K562 (cell line): ENCODE measurements at regions not wholly inside any gene's neighbourhood (a gene's known extent, or its start where the extent isn't known, plus 50 kb on each side); places are given as distances from the start of the nearest gene placed in this dataset.

Experiments
- CBX3 ChIP-seq, 2 experiments: IDR thresholded peaks; 1 replicate in 1 of 2; 2 replicates in 1 of 2; pipeline ENCODE4 v1.6.1; 2012; ENCODE audit warnings: inconsistent platforms in 2 of 2, low read length in 2 of 2, borderline replicate concordance in 1 of 2, control low read depth in 1 of 2
- CEBPB ChIP-seq: fragments of 450-650 bp; IDR thresholded peaks from 2 replicates; pipeline ENCODE4 v1.6.1; 2016; ENCODE audit warnings: missing genetic modification characterization, missing compliant biosample characterization
- CEBPG ChIP-seq, 3 experiments: fragments of 200-800 bp in 1 of 3; sonication (Bioruptor generic) in 1 of 3; sonication (generic) in 1 of 3; formaldehyde crosslinking in 1 of 3; IDR thresholded peaks in 2 of 3; conservative IDR thresholded peaks in 1 of 3; 2 replicates each; pipeline versions ENCODE4 v1.6.1 to v1.8.0; 2016 to 2022; ENCODE audit warnings: missing compliant biosample characterization in 2 of 3, missing genetic modification characterization in 2 of 3, mild to moderate bottlenecking in 1 of 3, missing genetic modification reagents in 1 of 3
- FOXA3 ChIP-seq, 2 experiments: fragments of 450-650 bp in 1 of 2; sonication (generic) in 1 of 2; formaldehyde crosslinking; IDR thresholded peaks in 1 of 2; conservative IDR thresholded peaks in 1 of 2; 2 replicates each; pipeline versions ENCODE4 v1.4.0 to v1.8.0; 2020 to 2022; ENCODE audit warnings: mild to moderate bottlenecking in 2 of 2, missing genetic modification reagents in 1 of 2
- HDAC6 ChIP-seq: IDR thresholded peaks from 2 replicates; pipeline ENCODE4 v1.6.1; 2012; ENCODE audit warnings: low read depth, mild to moderate bottlenecking, control low read depth, inconsistent platforms, low read length, moderate library complexity
- MEIS2 ChIP-seq: fragments of 450-650 bp; IDR thresholded peaks from 2 replicates; pipeline ENCODE4 v1.6.1; 2014; ENCODE audit warnings: mild to moderate bottlenecking; ENCODE audit not compliant: partially characterized antibody
- PHF8 ChIP-seq: fragments of 200-600 bp; sonication (generic); IDR thresholded peaks from 2 replicates; pipeline ENCODE4 v1.6.1; 2012; ENCODE audit warnings: mixed run types, mild to moderate bottlenecking, inconsistent platforms, low read length, moderate library complexity, borderline replicate concordance
- SMARCA4 ChIP-seq: fragments of 450-650 bp; IDR thresholded peaks from 2 replicates; pipeline ENCODE4 v1.6.1; 2016
- ZEB2 ChIP-seq: fragments of 450-650 bp; IDR thresholded peaks from 2 replicates; pipeline ENCODE4 v1.6.1; 2016
- ZNF511 ChIP-seq: sonication (generic); formaldehyde crosslinking; IDR thresholded peaks from 2 replicates; pipeline ENCODE4 v1.8.0; 2022; ENCODE audit warnings: mild to moderate bottlenecking, missing genetic modification reagents
- ZNF696 ChIP-seq: fragments of 250-450 bp; sonication (Bioruptor Pico); conservative IDR thresholded peaks from 2 replicates; pipeline ENCODE4 v1.4.0; 2020; ENCODE audit warnings: mild to moderate bottlenecking, moderate library complexity
- ZNF740 ChIP-seq, 3 experiments: fragments of 200-800 bp in 1 of 3; sonication (Bioruptor generic) in 1 of 3; sonication (generic) in 1 of 3; formaldehyde crosslinking in 1 of 3; IDR thresholded peaks; 2 replicates each; pipeline versions ENCODE4 v1.6.1 to v1.8.0; 2016 to 2022; ENCODE audit warnings: mild to moderate bottlenecking in 2 of 3, missing compliant biosample characterization in 2 of 3, missing genetic modification characterization in 2 of 3, missing genetic modification reagents in 1 of 3
- TF ChIP-seq, protein P1 (sequence below): fragments of 450-650 bp; IDR thresholded peaks from 2 replicates; pipeline ENCODE4 v1.6.1; 2017; ENCODE audit warnings: antibody characterized with exemption, mild to moderate bottlenecking
- TF ChIP-seq, protein P2 (sequence below): sonication (generic); formaldehyde crosslinking; IDR thresholded peaks from 2 replicates; pipeline ENCODE4 v1.8.0; 2022; ENCODE audit warnings: mild to moderate bottlenecking, low read depth, missing genetic modification reagents
- TF ChIP-seq, protein P3 (sequence below), 2 experiments: fragments of 250-450 bp in 1 of 2; fragments of 450-650 bp in 1 of 2; sonication (Bioruptor Pico) in 1 of 2; IDR thresholded peaks; 2 replicates each; pipeline versions ENCODE4 v1.6.1 to v1.8.0; 2016 to 2021; ENCODE audit warnings: mild to moderate bottlenecking in 2 of 2, moderate library complexity in 2 of 2, missing compliant biosample characterization in 1 of 2, missing genetic modification characterization in 1 of 2
- TF ChIP-seq, protein P4 (sequence below), 2 experiments: fragments of 450-650 bp; IDR thresholded peaks; 2 replicates each; pipeline ENCODE4 v1.6.1; 2016

- TF ChIP-seq, protein P1, sequence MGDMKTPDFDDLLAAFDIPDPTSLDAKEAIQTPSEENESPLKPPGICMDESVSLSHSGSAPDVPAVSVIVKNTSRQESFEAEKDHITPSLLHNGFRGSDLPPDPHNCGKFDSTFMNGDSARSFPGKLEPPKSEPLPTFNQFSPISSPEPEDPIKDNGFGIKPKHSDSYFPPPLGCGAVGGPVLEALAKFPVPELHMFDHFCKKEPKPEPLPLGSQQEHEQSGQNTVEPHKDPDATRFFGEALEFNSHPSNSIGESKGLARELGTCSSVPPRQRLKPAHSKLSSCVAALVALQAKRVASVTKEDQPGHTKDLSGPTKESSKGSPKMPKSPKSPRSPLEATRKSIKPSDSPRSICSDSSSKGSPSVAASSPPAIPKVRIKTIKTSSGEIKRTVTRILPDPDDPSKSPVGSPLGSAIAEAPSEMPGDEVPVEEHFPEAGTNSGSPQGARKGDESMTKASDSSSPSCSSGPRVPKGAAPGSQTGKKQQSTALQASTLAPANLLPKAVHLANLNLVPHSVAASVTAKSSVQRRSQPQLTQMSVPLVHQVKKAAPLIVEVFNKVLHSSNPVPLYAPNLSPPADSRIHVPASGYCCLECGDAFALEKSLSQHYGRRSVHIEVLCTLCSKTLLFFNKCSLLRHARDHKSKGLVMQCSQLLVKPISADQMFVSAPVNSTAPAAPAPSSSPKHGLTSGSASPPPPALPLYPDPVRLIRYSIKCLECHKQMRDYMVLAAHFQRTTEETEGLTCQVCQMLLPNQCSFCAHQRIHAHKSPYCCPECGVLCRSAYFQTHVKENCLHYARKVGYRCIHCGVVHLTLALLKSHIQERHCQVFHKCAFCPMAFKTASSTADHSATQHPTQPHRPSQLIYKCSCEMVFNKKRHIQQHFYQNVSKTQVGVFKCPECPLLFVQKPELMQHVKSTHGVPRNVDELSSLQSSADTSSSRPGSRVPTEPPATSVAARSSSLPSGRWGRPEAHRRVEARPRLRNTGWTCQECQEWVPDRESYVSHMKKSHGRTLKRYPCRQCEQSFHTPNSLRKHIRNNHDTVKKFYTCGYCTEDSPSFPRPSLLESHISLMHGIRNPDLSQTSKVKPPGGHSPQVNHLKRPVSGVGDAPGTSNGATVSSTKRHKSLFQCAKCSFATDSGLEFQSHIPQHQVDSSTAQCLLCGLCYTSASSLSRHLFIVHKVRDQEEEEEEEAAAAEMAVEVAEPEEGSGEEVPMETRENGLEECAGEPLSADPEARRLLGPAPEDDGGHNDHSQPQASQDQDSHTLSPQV: no peak
- TF ChIP-seq HDAC6 (no peak), ZNF696 (CRISPR knock-in tag) (no peak), ZEB2 (peak; percentile 78), SMARCA4 (peak; percentile 46; the same call in 1 of the 2 replicates), CEBPG (CRISPR knock-in tag; IDR thresholded peaks at IDR 0.05) (no peak), CEBPG (tag; conservative IDR thresholded peaks at IDR 0.05 in 1 of 2, IDR thresholded peaks at IDR 0.05 in 1 of 2) (peak in 1 of 2 experiments; percentile 57; a peak in 1 of 4 replicates), PHF8 (no peak), CEBPB (0 out of 2 replicates have a peak, but pooled peaks have one; percentile 14), CBX3 (IDR thresholded peaks at IDR 0.05; ENCODE audit: borderline replicate concordance in 1 of 2, low read length in 2 of 2) (no peak), FOXA3 (CRISPR knock-in tag; conservative IDR thresholded peaks at IDR 0.05 in 1 of 2, IDR thresholded peaks at IDR 0.05 in 1 of 2) (peak in 1 of 2 experiments; percentile 67; a peak in 2 of 4 replicates), ZNF740 (CRISPR knock-in tag; IDR thresholded peaks at IDR 0.05) (no peak), ZNF740 (tag; IDR thresholded peaks at IDR 0.05) (0 out of 4 replicates have a peak, but pooled peaks of 1 of the 2 experiments have one; percentile 10), ZNF511 (CRISPR knock-in tag) (no peak), MEIS2 (no peak)
- TF ChIP-seq, protein P2, sequence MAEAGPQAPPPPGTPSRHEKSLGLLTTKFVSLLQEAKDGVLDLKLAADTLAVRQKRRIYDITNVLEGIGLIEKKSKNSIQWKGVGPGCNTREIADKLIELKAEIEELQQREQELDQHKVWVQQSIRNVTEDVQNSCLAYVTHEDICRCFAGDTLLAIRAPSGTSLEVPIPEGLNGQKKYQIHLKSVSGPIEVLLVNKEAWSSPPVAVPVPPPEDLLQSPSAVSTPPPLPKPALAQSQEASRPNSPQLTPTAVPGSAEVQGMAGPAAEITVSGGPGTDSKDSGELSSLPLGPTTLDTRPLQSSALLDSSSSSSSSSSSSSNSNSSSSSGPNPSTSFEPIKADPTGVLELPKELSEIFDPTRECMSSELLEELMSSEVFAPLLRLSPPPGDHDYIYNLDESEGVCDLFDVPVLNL: no peak
- TF ChIP-seq, protein P3, sequence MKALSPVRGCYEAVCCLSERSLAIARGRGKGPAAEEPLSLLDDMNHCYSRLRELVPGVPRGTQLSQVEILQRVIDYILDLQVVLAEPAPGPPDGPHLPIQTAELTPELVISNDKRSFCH (CRISPR knock-in tag; IDR thresholded peaks at IDR 0.05): no peak
- TF ChIP-seq, protein P3 (tag; IDR thresholded peaks at IDR 0.05): no peak
- TF ChIP-seq, protein P4, sequence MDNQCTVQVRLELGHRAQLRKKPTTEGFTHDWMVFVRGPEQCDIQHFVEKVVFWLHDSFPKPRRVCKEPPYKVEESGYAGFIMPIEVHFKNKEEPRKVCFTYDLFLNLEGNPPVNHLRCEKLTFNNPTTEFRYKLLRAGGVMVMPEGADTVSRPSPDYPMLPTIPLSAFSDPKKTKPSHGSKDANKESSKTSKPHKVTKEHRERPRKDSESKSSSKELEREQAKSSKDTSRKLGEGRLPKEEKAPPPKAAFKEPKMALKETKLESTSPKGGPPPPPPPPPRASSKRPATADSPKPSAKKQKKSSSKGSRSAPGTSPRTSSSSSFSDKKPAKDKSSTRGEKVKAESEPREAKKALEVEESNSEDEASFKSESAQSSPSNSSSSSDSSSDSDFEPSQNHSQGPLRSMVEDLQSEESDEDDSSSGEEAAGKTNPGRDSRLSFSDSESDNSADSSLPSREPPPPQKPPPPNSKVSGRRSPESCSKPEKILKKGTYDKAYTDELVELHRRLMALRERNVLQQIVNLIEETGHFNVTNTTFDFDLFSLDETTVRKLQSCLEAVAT (IDR thresholded peaks at IDR 0.05): peak; percentile 86 to 89
These were observed 88.8 kb upstream of the CHD2 start (continued) for GRCh38 chr15:92811148-92811913.
